ENCODE measurements at regions not wholly inside any gene's neighbourhood (a gene's known extent, or its start where the extent isn't known, plus 50 kb on each side); places are given as distances from the start of the nearest gene placed in this dataset.

DNA sequence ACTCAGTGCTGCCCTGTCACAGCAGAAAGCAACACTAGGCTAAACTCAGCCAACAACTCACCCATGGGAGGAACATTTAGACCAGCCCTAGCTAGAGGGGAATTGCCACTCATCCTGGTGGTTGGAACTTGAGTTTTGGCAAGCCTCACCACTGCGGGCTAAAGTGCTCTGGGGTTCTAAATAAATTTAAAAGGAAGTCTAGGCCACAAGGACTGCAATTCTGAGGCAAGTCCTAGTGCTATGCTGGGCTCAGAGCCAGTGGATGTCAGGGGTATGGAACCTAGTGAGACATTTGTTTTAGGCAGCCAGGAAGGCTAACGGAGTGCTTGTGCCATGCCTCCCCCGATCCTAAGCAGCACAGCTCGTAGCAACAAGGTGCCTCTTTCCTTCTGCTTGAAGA is 78.0 kb downstream of the RGS13 start:
- Histone ChIP-seq H3K4me3 (no peak overlapping the region), H3K4me1 (no peaks in the 10 kb centered on the region), H3K36me3 (no peaks in the 10 kb centered on the region), H3K9me3 (replicated peaks) (peaks cover 28% of the 10 kb centered on the region), H3K27me3 (ENCODE audit: low read depth) (no peaks in the 10 kb centered on the region), H3K27ac (replicated peaks) (no peak overlapping the region)
- intact Hi-C loops (cut with micrococcal nuclease), result no loop called here
- TF ChIP-seq, protein P1, sequence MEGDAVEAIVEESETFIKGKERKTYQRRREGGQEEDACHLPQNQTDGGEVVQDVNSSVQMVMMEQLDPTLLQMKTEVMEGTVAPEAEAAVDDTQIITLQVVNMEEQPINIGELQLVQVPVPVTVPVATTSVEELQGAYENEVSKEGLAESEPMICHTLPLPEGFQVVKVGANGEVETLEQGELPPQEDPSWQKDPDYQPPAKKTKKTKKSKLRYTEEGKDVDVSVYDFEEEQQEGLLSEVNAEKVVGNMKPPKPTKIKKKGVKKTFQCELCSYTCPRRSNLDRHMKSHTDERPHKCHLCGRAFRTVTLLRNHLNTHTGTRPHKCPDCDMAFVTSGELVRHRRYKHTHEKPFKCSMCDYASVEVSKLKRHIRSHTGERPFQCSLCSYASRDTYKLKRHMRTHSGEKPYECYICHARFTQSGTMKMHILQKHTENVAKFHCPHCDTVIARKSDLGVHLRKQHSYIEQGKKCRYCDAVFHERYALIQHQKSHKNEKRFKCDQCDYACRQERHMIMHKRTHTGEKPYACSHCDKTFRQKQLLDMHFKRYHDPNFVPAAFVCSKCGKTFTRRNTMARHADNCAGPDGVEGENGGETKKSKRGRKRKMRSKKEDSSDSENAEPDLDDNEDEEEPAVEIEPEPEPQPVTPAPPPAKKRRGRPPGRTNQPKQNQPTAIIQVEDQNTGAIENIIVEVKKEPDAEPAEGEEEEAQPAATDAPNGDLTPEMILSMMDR (IDR thresholded peaks at IDR 0.05; ENCODE audit: borderline replicate concordance), result no peak
- DNase-seq, result no peak

DNA sequence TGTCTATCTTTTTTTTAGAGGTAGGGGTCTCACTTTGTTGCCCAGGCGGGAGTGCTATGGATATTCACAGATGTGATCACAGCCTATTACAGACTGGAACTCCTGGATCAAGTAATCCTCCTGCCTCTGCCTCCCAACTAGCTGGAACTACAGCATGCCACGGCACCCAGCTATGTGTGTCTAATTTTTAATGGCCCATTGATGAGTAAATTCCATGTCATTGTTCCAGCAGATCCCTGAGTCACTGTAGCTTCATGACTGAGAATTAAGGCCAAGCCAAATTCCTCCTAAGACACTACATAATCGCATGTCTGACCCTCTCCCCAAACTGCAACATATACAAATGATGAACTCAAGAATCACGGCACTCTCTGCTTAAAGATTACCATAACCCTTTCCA is 84.2 kb upstream of the RGS2 start:
- no peak overlapping the region for H3K27ac ChIP-seq (replicated peaks)
- H3K4me3 ChIP-seq, result no peak overlapping the region
- H3K9me3 ChIP-seq (replicated peaks), result peaks cover 13% of the 10 kb centered on the region
- TF ChIP-seq, protein P1 (IDR thresholded peaks at IDR 0.05; ENCODE audit: borderline replicate concordance), result no peak
- no peaks in the 10 kb centered on the region for H3K36me3 ChIP-seq
- no peak for DNase-seq
- intact Hi-C loops (cut with micrococcal nuclease), result no loop called here
- peaks cover 25% of the 10 kb centered on the region for H3K4me1 ChIP-seq
- H3K27me3 ChIP-seq (ENCODE audit: low read depth), result no peaks in the 10 kb centered on the region

DNA sequence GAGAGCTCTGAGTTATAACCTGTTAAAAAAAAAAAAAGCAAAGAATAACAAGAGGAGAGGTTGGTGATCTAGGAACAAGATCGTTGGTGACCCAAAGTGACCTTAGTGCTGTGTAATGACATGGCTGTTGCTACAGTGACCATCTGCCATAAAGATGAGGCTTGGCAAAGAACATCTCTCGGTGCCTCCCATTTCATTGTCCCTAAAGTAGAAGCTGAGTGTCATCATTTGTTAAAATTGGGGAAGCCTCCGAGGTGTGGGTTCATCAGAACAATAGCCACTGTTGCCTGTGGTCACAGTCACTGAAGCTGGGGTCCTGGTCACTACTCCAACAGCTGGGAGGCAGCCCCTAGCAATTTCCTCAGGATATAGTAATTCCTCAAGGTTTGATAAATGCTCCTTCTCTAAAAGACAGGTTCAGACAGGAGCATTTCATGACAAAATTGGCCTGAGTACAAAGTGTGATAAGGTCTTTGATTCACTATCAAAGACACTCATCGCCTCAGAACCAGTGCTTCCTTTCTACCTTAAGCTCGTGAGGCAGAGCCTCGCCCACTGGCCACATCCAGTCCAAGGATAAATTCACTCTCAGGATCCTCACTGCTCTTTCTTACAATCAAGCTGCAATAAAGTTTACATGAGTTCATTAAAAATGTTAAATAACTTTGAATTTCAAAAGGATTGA is 81.9 kb upstream of the RGS2 start:
- no peak for DNase-seq
- Histone ChIP-seq H3K4me1 (peaks cover 36% of the 10 kb centered on the region), H3K36me3 (no peaks in the 10 kb centered on the region), H3K27ac (replicated peaks) (no peak overlapping the region), H3K4me3 (no peak overlapping the region), H3K27me3 (ENCODE audit: low read depth) (no peaks in the 10 kb centered on the region), H3K9me3 (replicated peaks) (no peaks in the 10 kb centered on the region)
- TF ChIP-seq, protein P1 (IDR thresholded peaks at IDR 0.05; ENCODE audit: borderline replicate concordance), result no peak
- intact Hi-C loops (cut with micrococcal nuclease), result no loop called here

DNA sequence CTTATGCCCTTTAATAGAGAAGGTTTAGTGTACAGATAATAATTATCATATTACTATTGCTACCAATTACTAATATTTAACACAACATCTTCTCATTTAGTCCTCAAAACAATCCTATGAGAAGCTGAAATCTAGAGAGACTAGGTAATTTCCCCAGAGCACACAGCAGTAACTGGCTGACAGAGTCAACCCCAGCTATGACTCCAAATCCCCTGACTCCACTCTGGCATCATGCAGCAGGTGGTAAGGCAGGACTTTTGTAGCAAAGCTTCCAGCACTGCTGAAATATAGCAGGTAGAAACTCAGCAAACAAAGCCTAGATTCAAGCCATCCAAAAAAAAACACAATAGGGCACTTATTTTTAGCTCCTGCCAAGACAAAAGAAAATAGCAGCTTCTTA is 79.3 kb upstream of the RGS2 start:
- no peak overlapping the region for H3K4me3 ChIP-seq
- intact Hi-C loops (cut with micrococcal nuclease), result no loop called here
- H3K36me3 ChIP-seq, result no peaks in the 10 kb centered on the region
- no peak overlapping the region for H3K27ac ChIP-seq (replicated peaks)
- TF ChIP-seq, protein P1 (IDR thresholded peaks at IDR 0.05; ENCODE audit: borderline replicate concordance), result no peak
- H3K9me3 ChIP-seq (replicated peaks), result no peaks in the 10 kb centered on the region
- no peaks in the 10 kb centered on the region for H3K27me3 ChIP-seq (ENCODE audit: low read depth)
- peaks cover 23% of the 10 kb centered on the region for H3K4me1 ChIP-seq
- no peak for DNase-seq

DNA sequence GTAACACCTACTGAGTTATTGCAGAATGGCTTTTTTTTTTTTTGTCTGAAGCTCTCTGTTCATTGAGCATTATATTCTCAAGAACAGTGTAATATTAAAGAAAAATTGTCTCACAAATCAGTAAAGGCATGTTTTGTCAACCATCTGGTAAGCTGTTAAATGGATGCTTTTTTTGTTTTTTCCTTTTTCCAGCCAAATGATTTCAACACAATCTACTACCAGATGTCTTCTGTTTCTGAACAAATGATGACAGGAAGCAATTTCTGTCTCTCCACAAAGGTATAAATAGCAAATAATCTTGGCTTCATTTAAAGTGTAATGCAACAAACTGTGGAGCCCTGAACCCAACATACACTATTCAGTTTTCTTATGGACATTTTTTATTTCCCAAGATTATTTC is 78.6 kb upstream of the RGS2 start:
- H3K4me1 ChIP-seq, result peaks cover 23% of the 10 kb centered on the region
- DNase-seq, result no peak
- no peak overlapping the region for H3K4me3 ChIP-seq
- no peaks in the 10 kb centered on the region for H3K36me3 ChIP-seq
- TF ChIP-seq, protein P1 (IDR thresholded peaks at IDR 0.05; ENCODE audit: borderline replicate concordance), result no peak
- H3K27ac ChIP-seq (replicated peaks), result no peak overlapping the region
- no peaks in the 10 kb centered on the region for H3K9me3 ChIP-seq (replicated peaks)
- H3K27me3 ChIP-seq (ENCODE audit: low read depth), result no peaks in the 10 kb centered on the region
- intact Hi-C loops (cut with micrococcal nuclease), result no loop called here
